Lower leg skin (tissue), 4 donors: ENCODE measurements at regions not wholly inside any gene's neighbourhood (a gene's known extent, or its start where the extent isn't known, plus 50 kb on each side); places are given as distances from the start of the nearest gene placed in this dataset.

Source experiments
- DNase-seq, 2 donors: peaks; one replicate each; pipeline ENCODE4 v3.0.0-alpha.2; 2019; ENCODE audit warnings: low spot score in 2 of 2
- H3K4me3 ChIP-seq: fragments of 200-600 bp; sonication (generic); 2 replicates; pipeline ENCODE4 v1.5.1; 2017; ENCODE audit warnings: mild to moderate bottlenecking, low read depth; ENCODE audit not compliant: poor library complexity, severe bottlenecking
- POLR2A ChIP-seq, 2 donors: fragments of 450-650 bp; IDR thresholded peaks; one replicate each; pipeline ENCODE4 v1.6.1; 2016 to 2017; ENCODE audit warnings: antibody characterized with exemption in 2 of 2, mild to moderate bottlenecking in 1 of 2, moderate library complexity in 1 of 2
- WGBS, 2 donors: methylation state at CpG; one replicate each; pipeline ENCODE4 v1.1.5; 2018; 5-methylcytosine and 5-hydroxymethylcytosine counted together
- intact Hi-C: fragments of 100-400 bp; cut with DNase I; formaldehyde crosslinking; loops from one replicate; pipeline ENCODE4 v1.15.0; 2023; ENCODE audit warnings: low total_unique reads
- TF ChIP-seq, protein P1 (sequence below), 3 donors: fragments of 450-650 bp; IDR thresholded peaks; one replicate each; pipeline ENCODE4 v1.5.1; 2016; ENCODE audit warnings: antibody characterized with exemption in 3 of 3, mild to moderate bottlenecking in 3 of 3, moderate library complexity in 2 of 3

DNA sequence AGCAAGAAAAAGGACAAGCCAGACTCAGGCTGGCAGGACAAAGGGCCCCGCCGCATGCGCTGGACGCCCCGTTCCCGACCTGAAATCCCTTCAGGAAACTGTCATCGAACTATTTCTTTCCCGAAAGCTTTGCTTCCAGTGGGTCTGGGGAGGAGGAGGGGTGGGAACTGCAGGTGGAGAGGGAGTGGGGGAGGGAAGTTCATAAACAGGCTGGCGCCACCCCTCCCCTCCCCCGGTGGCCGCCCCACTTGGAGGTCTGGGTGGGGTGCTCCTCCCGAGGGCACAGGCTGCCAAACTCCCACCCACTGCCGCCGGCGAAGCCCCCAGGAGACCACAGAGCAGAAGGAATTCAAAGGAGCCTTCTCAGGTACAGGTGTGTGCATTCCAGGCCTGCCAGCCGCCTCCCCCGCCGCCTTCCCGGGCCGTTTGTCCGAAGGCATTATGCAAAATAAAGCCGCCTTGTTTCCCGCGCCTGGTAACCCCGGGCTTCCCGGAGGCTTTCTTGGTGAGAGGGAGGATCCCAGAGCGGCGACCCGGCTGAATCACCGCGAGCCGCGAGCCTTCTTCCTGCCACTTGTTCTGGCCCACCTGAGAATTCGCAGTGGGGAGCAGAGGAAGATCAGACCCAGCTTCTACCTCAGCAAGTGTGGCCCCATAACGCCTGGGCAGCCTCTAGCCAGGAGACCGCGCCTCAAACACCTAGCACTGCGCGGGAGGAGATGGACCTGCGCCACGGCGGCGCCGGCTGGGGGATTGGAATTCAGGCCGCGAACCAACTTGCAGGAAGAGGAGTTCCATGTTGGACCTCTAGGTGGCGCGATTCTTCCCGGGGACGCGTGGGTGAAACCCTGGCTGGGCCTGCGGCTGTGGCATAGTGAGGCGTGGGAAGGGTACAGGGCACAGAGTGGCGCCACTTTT, 101.9 kb downstream of the FOXI3 start:
- intact Hi-C loops = no loop called here
- TF ChIP-seq POLR2A (IDR thresholded peaks at IDR 0.05) = no peak
- TF ChIP-seq, protein P1, sequence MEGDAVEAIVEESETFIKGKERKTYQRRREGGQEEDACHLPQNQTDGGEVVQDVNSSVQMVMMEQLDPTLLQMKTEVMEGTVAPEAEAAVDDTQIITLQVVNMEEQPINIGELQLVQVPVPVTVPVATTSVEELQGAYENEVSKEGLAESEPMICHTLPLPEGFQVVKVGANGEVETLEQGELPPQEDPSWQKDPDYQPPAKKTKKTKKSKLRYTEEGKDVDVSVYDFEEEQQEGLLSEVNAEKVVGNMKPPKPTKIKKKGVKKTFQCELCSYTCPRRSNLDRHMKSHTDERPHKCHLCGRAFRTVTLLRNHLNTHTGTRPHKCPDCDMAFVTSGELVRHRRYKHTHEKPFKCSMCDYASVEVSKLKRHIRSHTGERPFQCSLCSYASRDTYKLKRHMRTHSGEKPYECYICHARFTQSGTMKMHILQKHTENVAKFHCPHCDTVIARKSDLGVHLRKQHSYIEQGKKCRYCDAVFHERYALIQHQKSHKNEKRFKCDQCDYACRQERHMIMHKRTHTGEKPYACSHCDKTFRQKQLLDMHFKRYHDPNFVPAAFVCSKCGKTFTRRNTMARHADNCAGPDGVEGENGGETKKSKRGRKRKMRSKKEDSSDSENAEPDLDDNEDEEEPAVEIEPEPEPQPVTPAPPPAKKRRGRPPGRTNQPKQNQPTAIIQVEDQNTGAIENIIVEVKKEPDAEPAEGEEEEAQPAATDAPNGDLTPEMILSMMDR (IDR thresholded peaks at IDR 0.05) = no peak
- DNase-seq = peak; percentile 19 to 89
- H3K4me3 ChIP-seq = no peak overlapping the region
- 9% methylated on average over 31 to 40 of the region's 54 CpGs for WGBS, 2 donors

DNA sequence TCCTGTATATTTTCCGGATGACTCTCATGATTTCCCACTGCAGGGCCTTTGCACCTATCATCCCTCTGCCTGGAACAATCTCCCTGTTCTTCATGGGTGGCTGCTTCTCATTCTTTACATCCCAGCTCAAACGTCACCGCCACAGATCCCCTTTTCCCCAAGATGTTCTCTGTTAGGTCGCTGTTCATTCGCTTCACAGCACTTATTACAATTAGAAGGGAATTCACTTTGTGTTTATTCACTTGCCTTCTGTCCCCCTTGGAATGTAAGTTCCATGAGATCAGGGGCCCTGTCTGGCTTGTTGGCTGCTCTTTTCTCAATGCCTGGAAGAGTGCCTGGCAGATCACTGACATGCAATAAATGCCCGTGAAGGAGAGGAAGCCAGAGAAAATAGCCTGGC, 106.7 kb downstream of the FOXI3 start:
- H3K4me3 ChIP-seq = no peak overlapping the region
- 75 to 76% methylated on average over 6 of the region's 6 CpGs for WGBS, 2 donors
- peak in 1 of 2 donors; percentile 56 for DNase-seq
- intact Hi-C loops = no loop called here
- TF ChIP-seq, protein P1 (IDR thresholded peaks at IDR 0.05) = no peak

DNA sequence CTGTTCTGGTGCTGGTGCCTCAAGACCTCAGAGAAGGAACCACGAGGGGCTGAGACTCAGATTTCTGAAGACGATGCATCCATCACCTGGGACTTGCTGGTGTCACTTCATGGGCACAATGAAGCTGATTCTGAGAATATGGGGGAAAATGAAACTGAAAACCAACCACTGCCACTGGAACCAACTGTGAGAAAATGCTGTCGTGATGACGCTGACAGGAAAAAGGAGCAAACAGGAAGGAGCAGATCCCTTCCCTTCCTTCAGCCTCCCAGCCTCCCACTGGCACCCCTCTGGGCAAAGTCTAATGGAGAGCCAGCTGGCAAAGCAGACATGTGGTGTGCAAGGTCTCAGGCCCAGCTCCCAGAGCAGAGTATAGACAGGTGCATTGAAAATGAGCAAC, 109.7 kb downstream of the FOXI3 start:
- no peak overlapping the region for H3K4me3 ChIP-seq
- intact Hi-C loops = no loop called here
- WGBS, 2 donors = 66 to 67% methylated on average over 4 of the region's 4 CpGs
- TF ChIP-seq, protein P1 (IDR thresholded peaks at IDR 0.05) = no peak
- TF ChIP-seq POLR2A (IDR thresholded peaks at IDR 0.05) = no peak
- peak in 1 of 2 donors; percentile 31 for DNase-seq

DNA sequence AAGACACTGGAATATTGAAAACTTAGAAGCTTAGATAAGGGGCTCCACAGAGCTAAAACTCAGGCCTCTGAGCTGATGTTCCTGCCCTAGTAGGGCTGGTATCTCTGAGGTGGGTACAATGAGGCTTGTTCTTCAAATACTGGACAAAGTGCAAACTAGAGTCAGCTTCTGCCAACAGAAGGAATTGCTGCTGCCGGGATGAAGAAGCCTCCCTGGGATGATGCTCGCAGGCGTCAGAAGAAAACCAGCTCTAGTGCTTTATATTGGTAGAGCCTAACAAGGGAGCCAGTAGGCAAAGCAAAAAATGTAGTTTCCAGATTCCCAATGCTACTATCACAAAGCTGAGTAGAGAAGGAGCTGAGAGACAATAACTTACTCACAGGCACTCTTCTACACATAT, 118.1 kb downstream of the FOXI3 start:
- intact Hi-C loops = no loop called here
- peak in 1 of 2 donors; percentile 31 for DNase-seq
- WGBS, 2 donors = 90 to 92% methylated on average over 3 of the region's 3 CpGs
- no peak overlapping the region for H3K4me3 ChIP-seq
- TF ChIP-seq, protein P1 (IDR thresholded peaks at IDR 0.05) = no peak
- TF ChIP-seq POLR2A (IDR thresholded peaks at IDR 0.05) = no peak

DNA sequence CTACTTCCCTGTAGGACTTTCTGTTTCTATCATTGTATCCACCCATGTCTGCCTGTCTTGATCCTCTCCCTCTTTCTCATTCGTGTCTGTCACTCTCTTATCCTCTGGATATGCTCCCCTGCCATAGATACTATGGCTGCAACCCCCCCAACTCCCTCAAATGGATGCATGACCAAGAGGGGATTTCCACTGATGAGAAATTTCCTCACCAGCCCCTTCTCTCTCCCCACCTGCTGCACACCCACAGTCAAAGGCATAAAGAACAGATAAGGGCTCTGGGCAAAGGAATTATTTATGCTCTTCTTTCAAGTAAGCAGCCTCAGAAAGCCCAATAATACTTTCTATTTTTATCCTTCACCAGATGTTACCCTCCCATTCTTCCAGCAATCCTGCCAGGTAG, 121.3 kb downstream of the FOXI3 start:
- 48 to 65% methylated on average over 1 of the region's 1 CpG for WGBS, 2 donors
- no peak overlapping the region for H3K4me3 ChIP-seq
- intact Hi-C loops = no loop called here
- TF ChIP-seq, protein P1 (IDR thresholded peaks at IDR 0.05) = no peak
- no peak for TF ChIP-seq POLR2A (IDR thresholded peaks at IDR 0.05)
- DNase-seq = no peak
